ENCODE measurements at regions not wholly inside any gene's neighbourhood (a gene's known extent, or its start where the extent isn't known, plus 50 kb on each side); places are given as distances from the start of the nearest gene placed in this dataset.

- H3K27me3 Mint-ChIP-seq (ENCODE audit: low read depth), result no peaks in the 10 kb centered on the region
- no peak overlapping the region for H3K4me3 Mint-ChIP-seq
Measured at GRCh38 chr3:63124090-63124489, 154.0 kb upstream of the SYNPR start.

GRCh38 chr3:63126530-63126929 lies 151.6 kb upstream of the SYNPR start:
- Mint-ChIP-seq H3K9me3 (no peaks in the 10 kb centered on the region), H3K27me3 (ENCODE audit: low read depth) (no peaks in the 10 kb centered on the region), H3K36me3 (no peaks in the 10 kb centered on the region), H3K4me3 (no peak overlapping the region), H3K27ac (no peak overlapping the region), H3K4me1 (peaks cover 28% of the 10 kb centered on the region)
- no peak for DNase-seq (ENCODE audit: low spot score)
- no peak for TF ChIP-seq ZNF416 (CRISPR knock-in tag; IDR thresholded peaks at IDR 0.05)
- no peak for TF ChIP-seq ZNF219 (CRISPR knock-in tag; IDR thresholded peaks at IDR 0.05; ENCODE audit: borderline replicate concordance)
- CTCF ChIA-PET, result no interaction called here
- no peak for ATAC-seq
- POLR2A ChIA-PET, result no interaction called here

More at GRCh38 chr3:63124090-63124489, 154.0 kb upstream of the SYNPR start:
- Mint-ChIP-seq H3K27ac (no peak overlapping the region), H3K4me1 (peaks cover 8% of the 10 kb centered on the region), H3K9me3 (no peaks in the 10 kb centered on the region), H3K36me3 (no peaks in the 10 kb centered on the region)
- ChIA-PET CTCF (interaction anchor here (1.0 to 1.1 kb wide), 2 partner anchors 18 to 28 kb away, joined by 3 read pairs; no protein-coding TSS in a partner anchor), POLR2A (no interaction called here)
- DNase-seq (ENCODE audit: low spot score) (no peak), ATAC-seq (no peak)
- TF ChIP-seq STAT6 (CRISPR knock-in tag; conservative IDR thresholded peaks at IDR 0.05; ENCODE audit: low read depth) (no peak), ATF6 (CRISPR knock-in tag; IDR thresholded peaks at IDR 0.05) (no peak), MXD4 (CRISPR knock-in tag; IDR thresholded peaks at IDR 0.05; ENCODE audit: borderline replicate concordance) (no peak), CREB1 (CRISPR knock-in tag; IDR thresholded peaks at IDR 0.05) (no peak), ZNF219 (CRISPR knock-in tag; IDR thresholded peaks at IDR 0.05; ENCODE audit: borderline replicate concordance) (no peak), NFATC4 (CRISPR knock-in tag; IDR thresholded peaks at IDR 0.05) (no peak), NFE2L1 (CRISPR knock-in tag; IDR thresholded peaks at IDR 0.05) (no peak), TP53 (CRISPR knock-in tag; IDR thresholded peaks at IDR 0.05) (no peak), NR3C1 (CRISPR knock-in tag; conservative IDR thresholded peaks at IDR 0.05; ENCODE audit: low read depth) (no peak), ZNF281 (CRISPR knock-in tag; IDR thresholded peaks at IDR 0.05) (no peak), SMAD4 (CRISPR knock-in tag; IDR thresholded peaks at IDR 0.05) (no peak), EMX1 (CRISPR knock-in tag; IDR thresholded peaks at IDR 0.05) (no peak), ZNF121 (CRISPR knock-in tag; IDR thresholded peaks at IDR 0.05) (no peak), CBFB (CRISPR knock-in tag; IDR thresholded peaks at IDR 0.05; ENCODE audit: low read depth) (no peak), RELA (CRISPR knock-in tag; IDR thresholded peaks at IDR 0.05; ENCODE audit: borderline replicate concordance) (no peak)

- Mint-ChIP-seq H3K27me3 (ENCODE audit: low read depth) (no peaks in the 10 kb centered on the region; the same call in 1 of the 2 replicates), H3K4me3 (no peak overlapping the region), H3K27ac (no peak overlapping the region), H3K9me3 (no peaks in the 10 kb centered on the region), H3K36me3 (no peaks in the 10 kb centered on the region), H3K4me1 (peaks cover 37% of the 10 kb centered on the region)
- CTCF ChIA-PET, result interaction anchor here (0.6 to 0.8 kb wide), 2 partner anchors 32 to 255 kb away, joined by 3 to 4 read pairs; no protein-coding TSS in a partner anchor
- DNase-seq (ENCODE audit: low spot score), result no peak
- POLR2A ChIA-PET, result no interaction called here
- no peak for ATAC-seq
- TF ChIP-seq MYBL2 (CRISPR knock-in tag; IDR thresholded peaks at IDR 0.05), result no peak
- no peak for TF ChIP-seq ZSCAN18 (CRISPR knock-in tag; IDR thresholded peaks at IDR 0.05)
- no peak for TF ChIP-seq ETV6 (CRISPR knock-in tag; IDR thresholded peaks at IDR 0.05)
- TF ChIP-seq ZNF512 (CRISPR knock-in tag; IDR thresholded peaks at IDR 0.05; ENCODE audit: borderline replicate concordance), result no peak
- no peak for TF ChIP-seq ATF2 (CRISPR knock-in tag; IDR thresholded peaks at IDR 0.05; ENCODE audit: borderline replicate concordance, low read depth)
- TF ChIP-seq CREM (CRISPR knock-in tag; IDR thresholded peaks at IDR 0.05), result no peak
- no peak for TF ChIP-seq NR3C1 (CRISPR knock-in tag; conservative IDR thresholded peaks at IDR 0.05; ENCODE audit: low read depth)
Measured at GRCh38 chr3:63128380-63128779, 149.7 kb upstream of the SYNPR start.
